HG03045 (cell line): ENCODE measurements at regions not wholly inside any gene's neighbourhood (a gene's known extent, or its start where the extent isn't known, plus 50 kb on each side); places are given as distances from the start of the nearest gene placed in this dataset.

Experiments used
- ATAC-seq: cut with Tn5 transposase; IDR thresholded peaks from one replicate; pipeline ENCODE4 v1.9.1; 2021; ENCODE audit warnings: mild to moderate bottlenecking, moderate library complexity; ENCODE audit not compliant: unreplicated experiment

GRCh38 chr7:47640265-47640664 is 58.4 kb upstream of the TNS3 start:
- no peak for ATAC-seq

DNA sequence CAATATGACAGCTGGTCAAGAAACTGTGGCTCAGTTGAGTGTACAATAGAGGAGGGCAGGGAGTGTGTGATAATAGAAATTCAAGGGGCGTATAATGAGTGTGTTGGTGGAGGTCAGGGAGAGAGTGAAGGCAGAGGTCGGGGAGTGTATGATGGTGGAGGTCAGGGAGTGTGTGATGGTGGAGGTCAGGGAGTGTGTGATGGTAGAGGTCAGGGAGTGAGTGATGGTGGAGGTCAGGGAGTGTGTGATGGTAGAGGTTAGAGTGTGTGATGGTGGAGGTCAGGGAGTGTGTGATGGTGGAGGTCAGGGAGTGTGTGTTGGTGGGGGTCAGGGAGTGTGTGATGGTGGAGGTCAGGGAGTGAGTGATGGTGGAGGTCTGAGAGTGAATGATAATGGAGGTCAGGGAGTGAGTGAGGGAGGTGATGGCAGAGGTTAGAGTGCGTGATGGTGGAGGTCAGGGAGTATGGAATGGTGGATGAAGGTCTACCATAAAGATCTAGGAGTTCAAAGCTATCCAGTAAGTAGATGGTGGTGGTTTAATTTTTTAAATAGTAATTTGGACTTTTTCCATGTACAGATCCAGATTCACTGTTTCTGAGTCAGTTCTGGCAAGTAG is 57.7 kb upstream of the TNS3 start:
- ATAC-seq: no peak

GRCh38 chr7:47638679-47639315 is 56.9 kb upstream of the TNS3 start:
- no peak for ATAC-seq

DNA sequence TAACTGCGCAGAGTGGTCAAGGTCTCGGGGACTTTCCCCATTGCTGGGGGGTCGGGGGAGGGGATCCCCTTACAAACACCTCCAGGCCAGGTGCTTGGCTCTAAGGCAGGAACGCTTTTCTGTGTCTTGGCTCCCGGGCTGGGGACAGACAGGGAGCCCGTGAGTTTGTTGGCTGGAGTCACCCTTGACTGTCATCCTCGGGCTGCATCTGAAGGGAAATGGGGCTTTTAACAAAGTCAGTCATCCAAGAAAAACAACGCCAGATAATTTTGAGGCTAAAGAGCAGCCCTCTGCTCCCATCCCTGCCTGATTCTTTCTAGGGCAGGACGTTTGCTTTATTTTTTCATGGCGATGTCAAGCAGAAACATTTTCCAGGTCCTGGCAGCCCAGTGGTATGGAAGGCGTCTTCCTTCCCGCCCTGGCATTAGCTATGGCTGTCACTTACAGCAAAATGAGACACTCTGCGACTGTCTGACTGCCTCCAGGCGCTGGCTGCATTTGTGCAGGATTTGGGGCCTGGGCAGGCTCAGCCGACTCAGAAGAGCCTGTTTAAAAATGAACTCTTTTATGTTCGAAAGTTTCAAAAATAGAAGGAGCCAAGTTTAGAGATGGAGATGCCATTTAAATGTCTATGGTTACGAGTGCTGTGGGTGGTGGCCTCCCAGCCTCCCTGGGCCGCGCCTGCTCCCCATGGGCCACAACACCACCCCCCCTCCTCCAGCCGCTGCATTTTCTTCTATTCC is 54.7 kb upstream of the TNS3 start:
- no peak for ATAC-seq

- no peak for ATAC-seq
Observed at GRCh38 chr7:47636081-47636432, 54.1 kb upstream of the TNS3 start.

GRCh38 chr7:47635091-47636080 is 53.5 kb upstream of the TNS3 start:
- no peak for ATAC-seq

- no peak for ATAC-seq
Observed at GRCh38 chr7:47634273-47634672, 52.4 kb upstream of the TNS3 start.

GRCh38 chr7:47633134-47633533 is 51.2 kb upstream of the TNS3 start:
- no peak for ATAC-seq
